Fibroblast of lung (primary cell): ENCODE measurements at regions not wholly inside any gene's neighbourhood (a gene's known extent, or its start where the extent isn't known, plus 50 kb on each side); places are given as distances from the start of the nearest gene placed in this dataset.

Experiments
- DNase-seq, 2 donors: peaks; one replicate each; pipeline versions ENCODE4 v3.0.0 to v3.0.0-alpha.2; 2010; ENCODE audit warnings: low read depth in 2 of 2
- H2AFZ ChIP-seq: 2 replicates; pipeline ENCODE4 v1.5.1; 2012; ENCODE audit warnings: low read length, control low read depth, inconsistent platforms
- H3K27ac ChIP-seq: 2 replicates; pipeline ENCODE4 v1.5.1; 2011; ENCODE audit warnings: low read length, control low read depth; ENCODE audit not compliant: insufficient read depth
- H3K27me3 ChIP-seq: 2 replicates; pipeline ENCODE4 v1.5.1; 2011; ENCODE audit warnings: mild to moderate bottlenecking, low read length; ENCODE audit not compliant: control insufficient read depth, insufficient read depth
- H3K36me3 ChIP-seq: 2 replicates; pipeline ENCODE4 v1.5.1; 2011; ENCODE audit warnings: low read length; ENCODE audit not compliant: control insufficient read depth, insufficient read depth
- H3K4me1 ChIP-seq: 2 replicates; pipeline ENCODE4 v1.5.1; 2011; ENCODE audit warnings: low read length; ENCODE audit not compliant: control insufficient read depth, insufficient read depth; ENCODE audit errors: extremely low read depth
- H3K4me2 ChIP-seq: 2 replicates; pipeline ENCODE4 v1.5.1; 2011; ENCODE audit warnings: low read length, control low read depth; ENCODE audit not compliant: insufficient read depth; ENCODE audit errors: extremely low read depth
- H3K4me3 ChIP-seq, 4 experiments: fragments of 200-600 bp in 1 of 4; sonication (generic) in 1 of 4; replicated peaks in 1 of 4; 2 replicates each; pipeline ENCODE4 v1.5.1; 2011 to 2016; ENCODE audit warnings: low read length in 4 of 4, low read depth in 3 of 4, mild to moderate bottlenecking in 3 of 4, control low read depth in 2 of 4, inconsistent platforms in 1 of 4, mixed read lengths in 1 of 4; ENCODE audit not compliant: insufficient read depth in 1 of 4; ENCODE audit errors: control extremely low read depth in 1 of 4
- H3K79me2 ChIP-seq: 2 replicates; pipeline ENCODE4 v1.5.1; 2012; ENCODE audit warnings: mild to moderate bottlenecking, low read length, inconsistent platforms; ENCODE audit not compliant: control insufficient read depth, insufficient read depth
- H3K9ac ChIP-seq: 2 replicates; pipeline ENCODE4 v1.5.1; 2011; ENCODE audit warnings: mild to moderate bottlenecking, low read length, control low read depth; ENCODE audit not compliant: insufficient read depth
- H3K9me3 ChIP-seq: 2 replicates; pipeline ENCODE4 v1.5.1; 2012; ENCODE audit warnings: low read depth, low read length; ENCODE audit not compliant: control insufficient read depth, insufficient read depth
- H4K20me1 ChIP-seq: 2 replicates; pipeline ENCODE4 v1.5.1; 2011; ENCODE audit warnings: low read length; ENCODE audit not compliant: control insufficient read depth, insufficient read depth; ENCODE audit errors: extremely low read depth
- EZH2 ChIP-seq: IDR thresholded peaks from 2 replicates; pipeline ENCODE4 v1.5.1; 2012; ENCODE audit warnings: low read length, control low read depth, mild to moderate bottlenecking; ENCODE audit errors: missing control alignments
- TF ChIP-seq, protein P1 (sequence below), 2 donors: IDR thresholded peaks in 1 of 2; conservative IDR thresholded peaks in 1 of 2; 1 replicate in 1 of 2; 2 replicates in 1 of 2; pipeline ENCODE4 v1.5.1; 2011 to 2012; ENCODE audit warnings: low read length in 2 of 2, control low read depth in 1 of 2, inconsistent platforms in 1 of 2, low read depth in 1 of 2, mild to moderate bottlenecking in 1 of 2

- Histone ChIP-seq H3K4me3 (no peak overlapping the region), H2AFZ (no peak overlapping the region), H3K9me3 (no peaks in the 10 kb centered on the region), H3K9ac (no peak overlapping the region), H3K4me1 (no peaks in the 10 kb centered on the region), H3K27me3 (no peaks in the 10 kb centered on the region), H4K20me1 (no peaks in the 10 kb centered on the region), H3K4me2 (no peak overlapping the region), H3K36me3 (no peaks in the 10 kb centered on the region), H3K79me2 (no peaks in the 10 kb centered on the region), H3K27ac (no peak overlapping the region)
- no peak for DNase-seq
- TF ChIP-seq, protein P1, sequence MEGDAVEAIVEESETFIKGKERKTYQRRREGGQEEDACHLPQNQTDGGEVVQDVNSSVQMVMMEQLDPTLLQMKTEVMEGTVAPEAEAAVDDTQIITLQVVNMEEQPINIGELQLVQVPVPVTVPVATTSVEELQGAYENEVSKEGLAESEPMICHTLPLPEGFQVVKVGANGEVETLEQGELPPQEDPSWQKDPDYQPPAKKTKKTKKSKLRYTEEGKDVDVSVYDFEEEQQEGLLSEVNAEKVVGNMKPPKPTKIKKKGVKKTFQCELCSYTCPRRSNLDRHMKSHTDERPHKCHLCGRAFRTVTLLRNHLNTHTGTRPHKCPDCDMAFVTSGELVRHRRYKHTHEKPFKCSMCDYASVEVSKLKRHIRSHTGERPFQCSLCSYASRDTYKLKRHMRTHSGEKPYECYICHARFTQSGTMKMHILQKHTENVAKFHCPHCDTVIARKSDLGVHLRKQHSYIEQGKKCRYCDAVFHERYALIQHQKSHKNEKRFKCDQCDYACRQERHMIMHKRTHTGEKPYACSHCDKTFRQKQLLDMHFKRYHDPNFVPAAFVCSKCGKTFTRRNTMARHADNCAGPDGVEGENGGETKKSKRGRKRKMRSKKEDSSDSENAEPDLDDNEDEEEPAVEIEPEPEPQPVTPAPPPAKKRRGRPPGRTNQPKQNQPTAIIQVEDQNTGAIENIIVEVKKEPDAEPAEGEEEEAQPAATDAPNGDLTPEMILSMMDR (conservative IDR thresholded peaks at IDR 0.05 in 1 of 2, IDR thresholded peaks at IDR 0.05 in 1 of 2; ENCODE audit: low read depth in 1 of 2, low read length in 2 of 2), result no peak
- no peak for TF ChIP-seq EZH2
Observed at GRCh38 chr11:26834601-26835000, 112.7 kb upstream of the SLC5A12 start.

DNA sequence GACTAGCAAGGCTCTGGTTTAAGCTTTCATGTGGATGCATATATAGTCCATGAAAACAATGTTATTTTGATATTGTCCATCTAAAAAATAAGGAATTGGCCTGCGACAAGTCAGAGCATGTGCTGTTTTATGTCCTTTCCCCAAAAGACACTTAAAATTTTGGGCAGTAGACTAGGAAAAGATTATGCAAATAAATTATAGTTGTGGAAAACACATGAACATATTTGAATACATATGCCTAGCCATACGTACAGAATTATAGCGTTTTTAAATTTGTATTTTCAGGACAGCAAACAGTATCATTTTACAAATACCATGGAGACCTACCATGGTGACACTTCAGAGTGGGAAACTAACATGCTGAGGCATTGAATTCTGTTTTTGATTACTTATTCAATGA lies 113.8 kb upstream of the SLC5A12 start:
- Histone ChIP-seq H3K27me3 (no peaks in the 10 kb centered on the region), H3K79me2 (no peaks in the 10 kb centered on the region), H3K9me3 (no peaks in the 10 kb centered on the region), H3K27ac (no peak overlapping the region), H4K20me1 (no peaks in the 10 kb centered on the region), H3K36me3 (no peaks in the 10 kb centered on the region), H2AFZ (no peak overlapping the region), H3K4me1 (no peaks in the 10 kb centered on the region), H3K9ac (no peak overlapping the region), H3K4me3 (no peak overlapping the region), H3K4me2 (no peak overlapping the region)
- DNase-seq, result no peak
- no peak for TF ChIP-seq EZH2
- TF ChIP-seq, protein P1 (conservative IDR thresholded peaks at IDR 0.05 in 1 of 2, IDR thresholded peaks at IDR 0.05 in 1 of 2; ENCODE audit: low read depth in 1 of 2, low read length in 2 of 2), result no peak

DNA sequence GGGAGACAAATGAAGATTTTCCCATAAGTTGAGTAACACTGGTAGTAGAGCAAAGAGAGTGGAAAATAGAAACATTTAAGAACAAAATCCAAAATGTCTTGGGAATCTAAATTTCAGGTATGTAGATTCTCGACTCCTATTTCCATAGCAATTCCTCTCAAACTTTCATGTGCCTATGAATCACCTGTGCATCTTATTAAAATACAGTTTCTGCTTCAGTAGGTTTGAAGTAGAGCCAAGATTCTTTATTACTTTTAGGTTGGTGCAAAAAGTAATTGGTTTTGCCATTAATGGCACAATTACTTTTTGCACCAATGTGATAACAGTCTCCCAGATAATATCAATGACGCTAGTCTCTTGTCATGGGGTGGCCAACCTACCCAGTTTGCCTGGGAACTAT lies 115.3 kb upstream of the SLC5A12 start:
- no peaks in the 10 kb centered on the region for H3K79me2 ChIP-seq
- no peak overlapping the region for H3K9ac ChIP-seq
- no peaks in the 10 kb centered on the region for H3K27me3 ChIP-seq
- no peak overlapping the region for H3K27ac ChIP-seq
- TF ChIP-seq, protein P1 (conservative IDR thresholded peaks at IDR 0.05 in 1 of 2, IDR thresholded peaks at IDR 0.05 in 1 of 2; ENCODE audit: low read depth in 1 of 2, low read length in 2 of 2), result no peak
- no peak for TF ChIP-seq EZH2
- H3K9me3 ChIP-seq, result no peaks in the 10 kb centered on the region
- DNase-seq, result no peak
- H3K4me1 ChIP-seq, result no peaks in the 10 kb centered on the region
- H4K20me1 ChIP-seq, result no peaks in the 10 kb centered on the region
- H3K4me2 ChIP-seq, result no peak overlapping the region
- no peaks in the 10 kb centered on the region for H3K36me3 ChIP-seq
- H2AFZ ChIP-seq, result no peak overlapping the region
- no peak overlapping the region for H3K4me3 ChIP-seq
